ENCODE measurements at regions not wholly inside any gene's neighbourhood (a gene's known extent, or its start where the extent isn't known, plus 50 kb on each side); places are given as distances from the start of the nearest gene placed in this dataset.

DNA sequence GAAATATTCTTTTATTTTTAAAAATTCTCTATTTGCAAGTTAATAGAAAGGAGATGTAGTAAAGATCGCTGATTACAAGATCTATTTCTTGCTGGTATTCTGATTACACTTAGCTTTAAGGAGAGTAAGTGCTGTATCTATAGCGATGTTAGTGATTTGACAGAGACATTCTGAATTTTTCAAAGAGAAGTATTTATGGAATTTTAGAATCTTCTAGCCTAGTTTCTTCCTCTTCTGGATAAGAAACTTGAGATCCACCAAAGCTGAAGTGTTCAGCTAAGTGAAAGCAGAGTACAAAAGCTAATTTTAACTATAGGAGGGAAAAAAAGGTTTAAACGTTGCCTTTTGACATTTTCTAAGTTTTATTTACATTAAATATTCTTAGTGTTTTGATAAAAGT is 72.1 kb upstream of the RARB start:
- TF ChIP-seq, protein P1, sequence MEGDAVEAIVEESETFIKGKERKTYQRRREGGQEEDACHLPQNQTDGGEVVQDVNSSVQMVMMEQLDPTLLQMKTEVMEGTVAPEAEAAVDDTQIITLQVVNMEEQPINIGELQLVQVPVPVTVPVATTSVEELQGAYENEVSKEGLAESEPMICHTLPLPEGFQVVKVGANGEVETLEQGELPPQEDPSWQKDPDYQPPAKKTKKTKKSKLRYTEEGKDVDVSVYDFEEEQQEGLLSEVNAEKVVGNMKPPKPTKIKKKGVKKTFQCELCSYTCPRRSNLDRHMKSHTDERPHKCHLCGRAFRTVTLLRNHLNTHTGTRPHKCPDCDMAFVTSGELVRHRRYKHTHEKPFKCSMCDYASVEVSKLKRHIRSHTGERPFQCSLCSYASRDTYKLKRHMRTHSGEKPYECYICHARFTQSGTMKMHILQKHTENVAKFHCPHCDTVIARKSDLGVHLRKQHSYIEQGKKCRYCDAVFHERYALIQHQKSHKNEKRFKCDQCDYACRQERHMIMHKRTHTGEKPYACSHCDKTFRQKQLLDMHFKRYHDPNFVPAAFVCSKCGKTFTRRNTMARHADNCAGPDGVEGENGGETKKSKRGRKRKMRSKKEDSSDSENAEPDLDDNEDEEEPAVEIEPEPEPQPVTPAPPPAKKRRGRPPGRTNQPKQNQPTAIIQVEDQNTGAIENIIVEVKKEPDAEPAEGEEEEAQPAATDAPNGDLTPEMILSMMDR (IDR thresholded peaks at IDR 0.05) = no peak
- TF ChIP-seq RARB (CRISPR knock-in tag; IDR thresholded peaks at IDR 0.05) (no peak), RNF2 (IDR thresholded peaks at IDR 0.05; ENCODE audit: borderline replicate concordance, low read depth) (no peak)
- no peak overlapping the region for H3K4me2 ChIP-seq
- H3K4me3 ChIP-seq = no peak overlapping the region
- no peaks in the 10 kb centered on the region for H3K9me3 ChIP-seq
- no peak for ATAC-seq
- no peak for FAIRE-seq
- DNase-seq (ENCODE audit: low read depth in 1 of 2, low spot score in 1 of 2) = no peak
- no peaks in the 10 kb centered on the region for H3K4me1 ChIP-seq
- no peak overlapping the region for H3K27ac ChIP-seq
- CTCF ChIA-PET = no interaction called here
- WGBS (ENCODE audit: missing lambda C conversion rate) = 74% methylated on average over 3 of the region's 3 CpGs
- POLR2A ChIA-PET = no interaction called here

DNA sequence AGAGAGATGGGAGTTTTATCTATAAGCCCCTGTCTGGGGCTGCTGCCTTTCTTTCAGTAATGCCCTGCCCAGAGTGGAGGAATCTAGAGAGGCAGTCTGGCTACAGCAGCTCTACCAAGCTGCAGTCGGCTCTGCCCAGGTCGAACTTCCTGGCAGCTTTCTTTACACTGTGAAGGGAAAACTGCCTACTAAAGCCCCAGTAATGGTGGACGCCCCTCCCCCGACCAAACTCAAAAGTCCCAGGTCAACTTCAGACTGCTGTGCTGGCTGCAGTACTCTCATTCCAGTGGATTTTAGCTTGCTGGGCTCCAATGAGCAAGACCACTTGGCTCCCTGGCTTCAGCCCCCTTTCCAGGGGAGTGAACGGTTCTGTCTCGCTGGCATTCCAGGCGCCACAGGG is 65.9 kb upstream of the RARB start:
- Histone ChIP-seq H3K27ac (no peak overlapping the region), H3K4me1 (no peaks in the 10 kb centered on the region), H3K4me3 (no peak overlapping the region), H3K4me2 (no peak overlapping the region), H3K9me3 (no peaks in the 10 kb centered on the region)
- ChIA-PET CTCF (interaction anchor here (1.0 kb wide), 1 partner anchor 10 kb away, joined by 3 read pairs; no protein-coding TSS in a partner anchor), POLR2A (no interaction called here)
- no peak for ATAC-seq
- TF ChIP-seq NR3C1 (IDR thresholded peaks at IDR 0.05) (no peak), FOSL2 (IDR thresholded peaks at IDR 0.05) (no peak), FOSL2 (CRISPR knock-in tag; IDR thresholded peaks at IDR 0.05) (no peak), CBX2 (IDR thresholded peaks at IDR 0.05; ENCODE audit: borderline replicate concordance, low read depth) (no peak), ZNF302 (CRISPR knock-in tag; IDR thresholded peaks at IDR 0.05) (no peak), HEYL (CRISPR knock-in tag; IDR thresholded peaks at IDR 0.05) (no peak), NPAS2 (CRISPR knock-in tag; IDR thresholded peaks at IDR 0.05; ENCODE audit: borderline replicate concordance) (no peak), EP300 (IDR thresholded peaks at IDR 0.05) (no peak), SMC3 (IDR thresholded peaks at IDR 0.05) (no peak), TFCP2L1 (CRISPR knock-in tag; IDR thresholded peaks at IDR 0.05) (no peak), RNF2 (IDR thresholded peaks at IDR 0.05; ENCODE audit: borderline replicate concordance, low read depth) (no peak), GATA3 (IDR thresholded peaks at IDR 0.05; ENCODE audit: borderline replicate concordance) (no peak), FOSB (CRISPR knock-in tag; IDR thresholded peaks at IDR 0.05) (no peak), MAZ (IDR thresholded peaks at IDR 0.05; ENCODE audit: borderline replicate concordance, low read depth, low read length) (no peak), ESRRA (IDR thresholded peaks at IDR 0.05; ENCODE audit: borderline replicate concordance, low read length) (no peak), RAD21 (conservative IDR thresholded peaks at IDR 0.05 in 1 of 2, IDR thresholded peaks at IDR 0.05 in 1 of 2) (no peak)
- TF ChIP-seq, protein P1 (IDR thresholded peaks at IDR 0.05) = no peak
- TF ChIP-seq, protein P2, sequence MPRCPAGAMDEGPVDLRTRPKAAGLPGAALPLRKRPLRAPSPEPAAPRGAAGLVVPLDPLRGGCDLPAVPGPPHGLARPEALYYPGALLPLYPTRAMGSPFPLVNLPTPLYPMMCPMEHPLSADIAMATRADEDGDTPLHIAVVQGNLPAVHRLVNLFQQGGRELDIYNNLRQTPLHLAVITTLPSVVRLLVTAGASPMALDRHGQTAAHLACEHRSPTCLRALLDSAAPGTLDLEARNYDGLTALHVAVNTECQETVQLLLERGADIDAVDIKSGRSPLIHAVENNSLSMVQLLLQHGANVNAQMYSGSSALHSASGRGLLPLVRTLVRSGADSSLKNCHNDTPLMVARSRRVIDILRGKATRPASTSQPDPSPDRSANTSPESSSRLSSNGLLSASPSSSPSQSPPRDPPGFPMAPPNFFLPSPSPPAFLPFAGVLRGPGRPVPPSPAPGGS (IDR thresholded peaks at IDR 0.05) = no peak
- DNase-seq (ENCODE audit: low read depth in 1 of 2, low spot score in 1 of 2) = no peak
- 54% methylated on average over 7 of the region's 7 CpGs for WGBS (ENCODE audit: missing lambda C conversion rate)
- FAIRE-seq = no peak

GRCh38 chr3:25365636-25366035 is 62.4 kb upstream of the RARB start:
- ATAC-seq = no peak
- POLR2A ChIA-PET = no interaction called here
- DNase-seq (ENCODE audit: low read depth in 1 of 2, low spot score in 1 of 2) = no peak
- H3K4me3 ChIP-seq = no peak overlapping the region
- H3K4me2 ChIP-seq = no peak overlapping the region
- WGBS (ENCODE audit: missing lambda C conversion rate) = 50% methylated on average over 1 of the region's 1 CpG
- no peak overlapping the region for H3K27ac ChIP-seq
- CTCF ChIA-PET = interaction anchor here (0.6 kb wide), 1 partner anchor 298 kb away, joined by 3 read pairs; no protein-coding TSS in a partner anchor
- no peaks in the 10 kb centered on the region for H3K4me1 ChIP-seq
- H3K9me3 ChIP-seq = no peaks in the 10 kb centered on the region
- FAIRE-seq = no peak
- TF ChIP-seq, protein P3, sequence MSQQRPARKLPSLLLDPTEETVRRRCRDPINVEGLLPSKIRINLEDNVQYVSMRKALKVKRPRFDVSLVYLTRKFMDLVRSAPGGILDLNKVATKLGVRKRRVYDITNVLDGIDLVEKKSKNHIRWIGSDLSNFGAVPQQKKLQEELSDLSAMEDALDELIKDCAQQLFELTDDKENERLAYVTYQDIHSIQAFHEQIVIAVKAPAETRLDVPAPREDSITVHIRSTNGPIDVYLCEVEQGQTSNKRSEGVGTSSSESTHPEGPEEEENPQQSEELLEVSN (IDR thresholded peaks at IDR 0.05; ENCODE audit: borderline replicate concordance, low read depth) = no peak
- TF ChIP-seq HMGXB4 (CRISPR knock-in tag; IDR thresholded peaks at IDR 0.05; ENCODE audit: borderline replicate concordance) (no peak), EHMT2 (IDR thresholded peaks at IDR 0.05; ENCODE audit: low read depth) (no peak), SREBF2 (IDR thresholded peaks at IDR 0.05) (no peak), USF2 (IDR thresholded peaks at IDR 0.05) (no peak), PHF8 (IDR thresholded peaks at IDR 0.05; ENCODE audit: borderline replicate concordance, low read depth) (no peak), KDM1A (IDR thresholded peaks at IDR 0.05; ENCODE audit: low read depth) (no peak), CBX2 (IDR thresholded peaks at IDR 0.05; ENCODE audit: borderline replicate concordance, low read depth) (no peak), SMC3 (IDR thresholded peaks at IDR 0.05) (no peak), FOSB (CRISPR knock-in tag; IDR thresholded peaks at IDR 0.05) (no peak)
